Rectal smooth muscle tissue (tissue), 1 donor: ENCODE measurements at regions not wholly inside any gene's neighbourhood (a gene's known extent, or its start where the extent isn't known, plus 50 kb on each side); places are given as distances from the start of the nearest gene placed in this dataset.
"Not testable (repeated sequence)": the region's sequence is repeated elsewhere in the genome, so short reads cannot be mapped to it uniquely, and the experiment has no call there.

ENCODE experiments used
- H3K27ac ChIP-seq: one replicate; pipeline ENCODE4 v1.7.0; 2013; ENCODE audit warnings: low read depth, low read length, inconsistent platforms
- H3K27me3 ChIP-seq: one replicate; pipeline ENCODE4 v1.7.0; 2013; ENCODE audit warnings: low read length; ENCODE audit not compliant: control insufficient read depth, insufficient read depth
- H3K36me3 ChIP-seq: one replicate; pipeline ENCODE4 v1.7.0; 2013; ENCODE audit warnings: low read length; ENCODE audit not compliant: control insufficient read depth, insufficient read depth
- H3K4me1 ChIP-seq: one replicate; pipeline ENCODE4 v1.7.0; 2013; ENCODE audit warnings: low read length; ENCODE audit not compliant: control insufficient read depth, insufficient read depth
- H3K4me3 ChIP-seq: one replicate; pipeline ENCODE4 v1.7.0; 2013; ENCODE audit warnings: low read length
- H3K9ac ChIP-seq: one replicate; pipeline ENCODE4 v1.7.0; 2013; ENCODE audit warnings: low read length

DNA sequence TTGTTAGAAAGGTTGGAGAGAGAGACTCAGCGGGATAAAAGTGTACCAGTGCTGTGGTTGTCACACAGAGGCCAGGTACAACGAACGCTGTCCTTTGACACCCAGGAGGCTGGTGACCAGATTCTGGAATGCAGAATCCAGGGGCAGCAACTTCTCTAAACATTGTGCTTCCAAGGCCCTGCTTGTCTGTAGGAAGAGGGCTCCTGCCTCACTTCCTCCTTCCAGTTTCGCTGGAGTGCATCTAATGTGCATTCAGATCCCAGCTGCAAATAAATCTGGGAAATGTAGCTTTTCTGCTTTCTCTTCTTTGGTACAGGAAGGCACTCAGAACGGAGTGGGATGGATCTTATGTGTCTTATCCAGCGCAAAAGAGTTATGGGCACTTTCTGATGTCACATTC, 171.8 kb upstream of the ATP5MC3 start:
- Histone ChIP-seq H3K9ac (no peak overlapping the region), H3K27me3 (peaks cover 1% of the 10 kb centered on the region), H3K36me3 (no peaks in the 10 kb centered on the region), H3K4me1 (no peaks in the 10 kb centered on the region), H3K27ac (no peak overlapping the region), H3K4me3 (no peak overlapping the region)

DNA sequence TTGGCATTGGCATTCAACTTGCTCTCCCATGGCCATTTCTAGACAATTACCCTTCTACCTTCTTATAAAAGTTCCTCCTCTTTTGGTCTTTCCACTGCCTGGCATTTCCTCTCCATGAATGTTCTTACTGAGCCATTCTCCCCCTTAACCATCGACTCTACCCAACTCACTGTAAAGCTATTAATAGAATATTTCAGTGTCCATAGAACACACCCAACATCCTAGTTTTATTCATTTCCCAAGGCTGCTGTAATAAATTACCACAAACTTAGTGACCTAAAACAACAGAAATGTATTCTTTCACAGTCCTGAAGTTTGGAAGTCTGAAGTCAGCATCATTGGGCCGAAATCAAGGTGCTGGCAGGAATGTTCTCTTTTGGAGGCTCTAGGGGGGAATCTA, 170.0 kb upstream of the ATP5MC3 start:
- H3K27me3 ChIP-seq: peaks cover 1% of the 10 kb centered on the region
- no peaks in the 10 kb centered on the region for H3K36me3 ChIP-seq
- no peak overlapping the region for H3K9ac ChIP-seq
- H3K4me1 ChIP-seq: no peaks in the 10 kb centered on the region
- H3K4me3 ChIP-seq: no peak overlapping the region
- no peak overlapping the region for H3K27ac ChIP-seq

DNA sequence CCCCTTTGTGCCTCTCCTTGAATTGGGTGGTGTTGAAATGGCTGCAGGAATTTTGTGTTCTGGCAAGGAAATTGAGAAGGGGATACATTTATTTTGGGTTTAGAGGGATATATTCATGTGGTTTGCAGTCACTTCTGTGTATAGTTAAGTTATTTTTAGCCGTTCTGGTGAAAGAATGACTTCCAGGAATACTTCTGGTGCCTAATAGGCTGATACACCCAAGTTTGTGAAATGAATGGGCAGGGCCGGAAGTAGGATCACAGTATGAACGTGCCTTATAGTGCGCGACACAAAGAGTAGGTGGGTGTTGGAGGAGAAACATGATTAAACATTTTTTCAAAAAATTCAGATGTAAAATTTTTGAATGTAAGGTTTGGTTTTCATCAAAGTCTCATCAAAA, 168.6 kb upstream of the ATP5MC3 start:
- no peak overlapping the region for H3K4me3 ChIP-seq
- H3K4me1 ChIP-seq: no peaks in the 10 kb centered on the region
- no peak overlapping the region for H3K9ac ChIP-seq
- H3K27ac ChIP-seq: no peak overlapping the region
- H3K27me3 ChIP-seq: peaks cover 1% of the 10 kb centered on the region
- H3K36me3 ChIP-seq: no peaks in the 10 kb centered on the region

DNA sequence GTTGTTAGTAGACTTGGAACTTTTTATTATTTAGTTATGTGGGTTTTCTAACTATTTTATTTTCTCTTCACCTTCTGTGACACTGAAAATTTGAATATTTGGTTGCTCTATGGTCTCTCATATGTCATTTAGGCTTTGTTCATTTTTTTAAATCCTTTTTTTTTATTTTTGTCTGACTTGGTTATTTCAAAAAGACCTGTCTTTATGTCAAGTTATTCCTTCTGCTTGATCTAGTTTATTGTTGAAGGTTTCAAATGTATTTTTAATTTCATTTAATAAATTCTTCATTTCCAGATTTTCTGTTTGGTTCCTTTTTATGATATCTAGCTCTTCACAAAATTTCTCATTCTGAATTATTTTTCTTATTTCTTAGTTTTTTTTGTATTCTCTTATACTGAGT, 160.6 kb upstream of the ATP5MC3 start:
- Histone ChIP-seq H3K4me3 (no peak overlapping the region), H3K4me1 (no peaks in the 10 kb centered on the region)

DNA sequence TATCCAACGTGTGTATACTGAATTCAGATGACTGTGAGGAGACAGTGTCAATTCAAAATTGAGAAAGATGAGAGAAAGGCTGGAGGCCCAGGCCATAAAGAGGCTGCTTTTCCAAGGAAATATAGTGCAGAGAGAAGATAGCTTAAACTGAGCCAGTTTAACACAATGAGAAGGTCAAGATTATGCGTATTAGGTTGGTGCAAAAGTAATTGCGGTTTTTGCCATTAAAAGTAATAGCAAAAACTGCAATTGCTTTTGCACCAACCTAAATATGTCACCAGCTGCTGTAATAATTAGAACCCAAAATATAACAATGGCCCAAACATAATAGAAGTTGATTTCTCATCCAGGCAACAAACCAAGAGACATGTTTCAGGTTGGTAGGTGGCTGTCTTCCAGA, 148.7 kb upstream of the ATP5MC3 start:
- H3K36me3 ChIP-seq: no peaks in the 10 kb centered on the region
- no peak overlapping the region for H3K9ac ChIP-seq
- H3K4me1 ChIP-seq: no peaks in the 10 kb centered on the region
- no peak overlapping the region for H3K27ac ChIP-seq
- H3K4me3 ChIP-seq: no peak overlapping the region
- H3K27me3 ChIP-seq: no peaks in the 10 kb centered on the region

More for the DNA sequence above, 160.6 kb upstream of the ATP5MC3 start:
- no peaks in the 10 kb centered on the region for H3K36me3 ChIP-seq
- H3K27me3 ChIP-seq: no peaks in the 10 kb centered on the region
- no peak overlapping the region for H3K27ac ChIP-seq
- no peak overlapping the region for H3K9ac ChIP-seq

DNA sequence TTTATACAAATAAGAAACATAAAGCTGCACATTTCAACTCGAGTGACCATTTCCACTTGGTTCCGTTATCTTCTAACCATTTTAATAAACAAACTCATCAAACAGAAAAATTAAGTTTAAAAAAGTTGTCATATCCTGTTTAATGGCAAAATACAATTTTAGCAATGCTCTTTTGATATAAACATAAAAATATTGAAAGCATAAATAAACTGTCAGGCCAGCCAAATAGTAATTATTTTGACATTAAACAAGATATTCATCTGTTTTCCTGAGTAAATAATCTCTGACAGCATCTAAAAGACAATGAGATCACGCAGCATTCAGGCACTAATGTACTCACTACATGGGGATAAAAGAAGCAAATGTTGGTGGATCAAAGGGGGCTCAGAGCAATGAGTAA, 145.3 kb upstream of the ATP5MC3 start:
- Histone ChIP-seq H3K27me3 (no peaks in the 10 kb centered on the region), H3K4me3 (no peak overlapping the region), H3K9ac (no peak overlapping the region), H3K27ac (no peak overlapping the region), H3K4me1 (no peaks in the 10 kb centered on the region), H3K36me3 (no peaks in the 10 kb centered on the region)

DNA sequence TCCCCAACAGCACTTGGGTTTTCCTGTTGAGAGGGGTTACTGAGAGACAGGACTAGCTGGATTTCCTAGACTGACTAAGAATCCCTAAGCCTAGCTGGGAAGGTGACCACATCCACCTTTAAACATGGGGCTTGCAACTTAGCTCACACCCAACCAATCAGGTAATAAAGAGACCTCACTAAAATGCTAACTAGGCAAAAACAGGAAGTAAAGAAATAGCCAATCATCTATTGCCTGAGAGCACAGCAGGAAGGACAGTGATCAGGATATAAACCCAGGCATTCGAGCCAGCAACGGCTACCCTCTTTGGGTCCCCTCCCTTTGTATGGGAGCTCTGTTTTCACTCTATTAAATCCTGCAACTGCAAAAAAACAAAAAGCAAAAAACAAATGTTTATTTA, 144.7 kb upstream of the ATP5MC3 start:
- H3K4me1 ChIP-seq, H3K4me3 ChIP-seq, H3K27ac ChIP-seq, H3K36me3 ChIP-seq, H3K9ac ChIP-seq, H3K27me3 ChIP-seq: not testable (repeated sequence)

DNA sequence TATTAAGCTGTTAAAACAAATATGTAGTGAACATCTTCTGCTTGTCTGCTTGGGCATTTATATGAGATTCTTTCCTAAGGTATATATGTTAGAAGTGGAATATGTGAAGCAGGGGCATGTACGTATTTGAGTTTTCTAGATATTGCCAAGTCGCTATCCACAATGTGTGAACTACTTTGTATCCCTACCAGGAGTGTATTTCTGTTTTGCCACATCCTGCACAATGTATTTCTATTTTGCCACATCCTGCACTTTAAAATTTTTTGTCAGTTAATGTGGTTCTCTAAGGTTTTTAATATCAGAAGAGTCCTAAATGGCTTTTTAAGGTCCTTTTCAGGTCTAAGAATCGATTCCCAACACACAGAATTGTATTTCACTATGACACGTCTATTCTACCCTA, 141.7 kb upstream of the ATP5MC3 start:
- Histone ChIP-seq H3K36me3 (no peaks in the 10 kb centered on the region), H3K27ac (no peak overlapping the region), H3K9ac (no peak overlapping the region), H3K27me3 (no peaks in the 10 kb centered on the region), H3K4me3 (no peak overlapping the region), H3K4me1 (no peaks in the 10 kb centered on the region)

DNA sequence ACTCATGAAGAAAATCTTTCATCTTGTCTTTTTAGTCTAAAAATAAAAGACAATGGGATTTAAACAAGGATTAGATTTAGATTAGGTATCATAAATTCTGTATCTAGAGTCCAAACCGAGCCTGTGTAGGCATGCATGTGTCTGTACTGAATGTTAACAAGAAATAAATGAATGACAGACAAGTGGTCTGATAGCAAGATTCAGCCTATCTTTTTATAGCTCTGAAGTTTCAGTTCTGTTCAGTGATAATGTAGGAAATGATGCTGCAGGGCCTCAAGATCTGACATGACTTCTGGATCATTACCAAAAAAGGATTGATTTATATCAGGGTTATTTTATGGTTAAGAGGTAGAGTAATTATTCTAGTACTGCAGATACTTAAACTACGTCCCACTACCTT, 137.0 kb upstream of the ATP5MC3 start:
- Histone ChIP-seq H3K4me1 (no peaks in the 10 kb centered on the region), H3K4me3 (no peak overlapping the region), H3K27me3 (no peaks in the 10 kb centered on the region), H3K36me3 (no peaks in the 10 kb centered on the region), H3K27ac (no peak overlapping the region), H3K9ac (no peak overlapping the region)

DNA sequence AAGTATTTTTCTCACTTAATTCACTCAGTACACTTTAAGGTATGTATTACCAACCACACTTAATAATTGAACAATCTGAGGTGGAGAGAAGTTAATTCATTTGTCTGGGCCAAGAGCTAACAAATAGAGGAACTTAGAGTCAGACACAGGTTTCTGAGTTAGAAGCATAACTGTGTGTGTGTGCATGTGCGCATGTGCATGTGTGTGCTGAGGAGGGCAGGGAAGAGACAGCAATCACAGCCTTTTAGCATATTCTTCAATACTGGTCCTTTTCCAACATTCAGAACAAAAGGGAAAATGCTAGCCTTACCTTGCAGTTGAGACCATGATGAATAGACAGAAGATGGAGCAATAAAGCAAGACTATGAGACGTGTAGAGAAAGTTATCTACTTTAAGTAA, 136.2 kb upstream of the ATP5MC3 start:
- no peaks in the 10 kb centered on the region for H3K4me1 ChIP-seq
- no peaks in the 10 kb centered on the region for H3K36me3 ChIP-seq
- H3K27me3 ChIP-seq: no peaks in the 10 kb centered on the region
- no peak overlapping the region for H3K9ac ChIP-seq
- H3K27ac ChIP-seq: no peak overlapping the region
- H3K4me3 ChIP-seq: no peak overlapping the region

DNA sequence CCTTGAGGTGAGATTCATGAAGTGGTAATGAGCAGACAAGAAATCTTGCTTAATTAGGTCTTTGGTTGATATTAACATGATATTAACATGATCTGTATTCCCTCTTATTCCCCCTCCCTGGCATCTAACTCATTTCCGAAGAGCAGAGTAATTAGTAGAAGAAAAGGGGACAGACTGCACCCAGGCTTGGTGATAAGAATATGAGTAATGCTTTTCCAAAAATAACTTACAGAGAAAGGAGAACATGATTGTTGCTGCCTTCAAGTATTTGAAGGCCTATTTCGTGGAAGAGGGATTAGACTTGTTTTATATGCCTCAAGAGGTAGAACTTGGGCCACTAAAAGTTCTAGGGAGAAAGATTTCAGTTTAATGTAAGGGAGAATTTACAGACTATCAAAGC, 130.6 kb upstream of the ATP5MC3 start:
- H3K4me3 ChIP-seq: no peak overlapping the region
- H3K27me3 ChIP-seq: no peaks in the 10 kb centered on the region
- H3K9ac ChIP-seq: no peak overlapping the region
- no peaks in the 10 kb centered on the region for H3K4me1 ChIP-seq
- H3K27ac ChIP-seq: no peak overlapping the region
- no peaks in the 10 kb centered on the region for H3K36me3 ChIP-seq

DNA sequence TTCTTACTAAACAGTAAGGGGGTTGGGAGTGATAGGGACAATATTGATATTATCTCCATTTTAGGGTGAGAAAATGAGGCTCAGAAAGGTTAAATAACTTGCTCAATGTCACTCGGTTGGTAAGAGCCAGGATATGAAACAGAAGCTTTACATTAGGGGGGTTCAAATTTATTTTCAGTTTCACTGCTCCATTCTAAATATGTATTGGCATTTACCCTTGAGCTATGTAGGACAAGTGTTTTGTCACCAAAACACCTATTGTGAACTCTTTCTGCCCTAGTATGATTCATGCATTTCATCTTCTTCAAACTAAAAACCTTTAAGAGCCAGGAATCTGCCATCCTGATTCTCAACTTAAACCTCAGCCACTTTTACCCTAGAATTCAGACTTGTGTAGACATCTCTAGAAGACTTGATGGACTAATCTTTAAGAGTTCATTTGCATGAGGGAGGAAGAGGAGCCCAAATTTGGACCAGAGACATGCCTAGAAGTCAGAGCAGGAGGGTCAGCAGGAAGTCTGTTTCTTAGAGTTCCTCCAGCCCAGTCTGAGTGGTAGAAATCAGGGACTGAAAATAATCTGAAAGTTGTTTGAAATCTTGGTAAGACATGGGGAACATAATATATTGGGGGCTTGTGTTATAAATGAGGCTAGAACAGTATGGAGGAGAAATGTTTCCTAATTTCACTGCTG, 129.4 kb upstream of the ATP5MC3 start:
- Histone ChIP-seq H3K27me3 (no peaks in the 10 kb centered on the region), H3K9ac (no peak overlapping the region), H3K36me3 (no peaks in the 10 kb centered on the region), H3K27ac (no peak overlapping the region), H3K4me3 (no peak overlapping the region), H3K4me1 (no peaks in the 10 kb centered on the region)

DNA sequence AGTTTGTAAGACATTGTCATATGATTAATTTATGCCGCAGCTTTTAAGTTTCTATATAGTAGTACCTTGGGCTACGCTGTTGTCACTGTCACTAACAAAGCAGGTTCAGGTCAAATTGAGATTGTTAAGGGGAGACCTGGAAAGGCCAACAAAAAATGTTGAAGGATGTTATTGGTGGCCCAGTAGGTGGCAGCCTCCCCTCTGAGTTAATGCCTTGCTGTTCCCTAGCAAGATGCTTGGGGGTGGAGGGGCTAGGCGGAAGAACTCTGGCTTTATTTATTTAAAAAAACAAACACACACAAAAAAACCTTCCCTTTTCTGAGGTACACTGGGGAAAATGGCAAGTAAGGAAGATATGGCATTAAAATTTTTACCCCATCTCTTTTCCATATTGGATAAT, 128.3 kb upstream of the ATP5MC3 start:
- H3K9ac ChIP-seq: no peak overlapping the region
- H3K27me3 ChIP-seq: no peaks in the 10 kb centered on the region
- no peaks in the 10 kb centered on the region for H3K4me1 ChIP-seq
- no peak overlapping the region for H3K4me3 ChIP-seq
- H3K36me3 ChIP-seq: no peaks in the 10 kb centered on the region
- no peak overlapping the region for H3K27ac ChIP-seq
